ENCODE measurements at regions not wholly inside any gene's neighbourhood (a gene's known extent, or its start where the extent isn't known, plus 50 kb on each side); places are given as distances from the start of the nearest gene placed in this dataset.
"Not testable (repeated sequence)": the region's sequence is repeated elsewhere in the genome, so short reads cannot be mapped to it uniquely, and the experiment has no call there.

GRCh38 chr7:83824214-83824613 lies 175.3 kb upstream of the SEMA3E start:
- no peak for TF ChIP-seq CTCF (IDR thresholded peaks at IDR 0.05)
- H3K36me3 Mint-ChIP-seq (ENCODE audit: low read depth): no peaks in the 10 kb centered on the region

GRCh38 chr7:83821866-83822265 lies 172.9 kb upstream of the SEMA3E start:
- no peak overlapping the region for H3K27ac Mint-ChIP-seq (ENCODE audit: unreplicated experiment)
- no peaks in the 10 kb centered on the region for H3K36me3 Mint-ChIP-seq (ENCODE audit: low read depth)
- no peaks in the 10 kb centered on the region for H3K27me3 Mint-ChIP-seq (ENCODE audit: low read depth)
- H3K4me3 Mint-ChIP-seq (ENCODE audit: unreplicated experiment): no peak overlapping the region
- peaks cover 8% of the 10 kb centered on the region for H3K4me1 Mint-ChIP-seq (ENCODE audit: low read depth)
- no peak for TF ChIP-seq CTCF (IDR thresholded peaks at IDR 0.05)
- no peak for DNase-seq (ENCODE audit: low spot score)
- H3K9me3 Mint-ChIP-seq (ENCODE audit: low read depth): peaks cover 2% of the 10 kb centered on the region

More at GRCh38 chr7:83824214-83824613, 175.3 kb upstream of the SEMA3E start:
- DNase-seq (ENCODE audit: low spot score): no peak
- Mint-ChIP-seq H3K27me3 (ENCODE audit: low read depth) (no peaks in the 10 kb centered on the region), H3K4me3 (ENCODE audit: unreplicated experiment) (no peak overlapping the region), H3K9me3 (ENCODE audit: low read depth) (peaks cover 2% of the 10 kb centered on the region), H3K27ac (ENCODE audit: unreplicated experiment) (no peak overlapping the region), H3K4me1 (ENCODE audit: low read depth) (peaks cover 8% of the 10 kb centered on the region)

DNA sequence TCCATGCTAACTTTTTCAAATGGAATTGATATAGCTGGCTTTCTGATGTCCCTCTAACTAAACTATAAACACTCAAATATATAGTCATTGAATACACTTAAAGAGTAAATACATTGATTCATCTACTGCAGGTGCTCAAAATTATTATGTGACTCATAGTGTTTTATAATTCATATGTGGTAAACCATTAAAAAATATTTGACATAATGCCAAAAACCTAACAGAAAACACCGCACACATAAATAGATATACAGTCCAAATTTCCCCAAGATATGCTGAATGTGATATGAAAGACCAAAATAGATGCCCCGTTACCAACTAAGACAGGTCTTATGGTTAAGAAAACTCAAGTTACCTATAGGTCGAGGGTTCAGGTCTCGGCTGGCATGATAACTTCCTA lies 171.7 kb upstream of the SEMA3E start:
- Mint-ChIP-seq H3K9me3 (ENCODE audit: low read depth) (peaks cover 2% of the 10 kb centered on the region), H3K36me3 (ENCODE audit: low read depth) (no peaks in the 10 kb centered on the region), H3K27ac (ENCODE audit: unreplicated experiment) (no peak overlapping the region), H3K4me1 (ENCODE audit: low read depth) (peaks cover 8% of the 10 kb centered on the region), H3K27me3 (ENCODE audit: low read depth) (no peaks in the 10 kb centered on the region), H3K4me3 (ENCODE audit: unreplicated experiment) (no peak overlapping the region)
- DNase-seq (ENCODE audit: low spot score): no peak
- no peak for TF ChIP-seq CTCF (IDR thresholded peaks at IDR 0.05)

GRCh38 chr7:83819911-83820310 lies 171.0 kb upstream of the SEMA3E start:
- DNase-seq (ENCODE audit: low spot score): no peak
- Mint-ChIP-seq H3K4me1 (ENCODE audit: low read depth) (peaks cover 8% of the 10 kb centered on the region), H3K27ac (ENCODE audit: unreplicated experiment) (no peak overlapping the region), H3K36me3 (ENCODE audit: low read depth) (no peaks in the 10 kb centered on the region), H3K9me3 (ENCODE audit: low read depth) (peaks cover 2% of the 10 kb centered on the region), H3K27me3 (ENCODE audit: low read depth) (no peaks in the 10 kb centered on the region), H3K4me3 (ENCODE audit: unreplicated experiment) (no peak overlapping the region)
- no peak for TF ChIP-seq CTCF (IDR thresholded peaks at IDR 0.05)

GRCh38 chr7:83814480-83814879 lies 165.5 kb upstream of the SEMA3E start:
- TF ChIP-seq CTCF (IDR thresholded peaks at IDR 0.05): no peak

GRCh38 chr7:83812563-83812962 lies 163.6 kb upstream of the SEMA3E start:
- not testable (repeated sequence) for H3K36me3 Mint-ChIP-seq (ENCODE audit: low read depth); H3K9me3 Mint-ChIP-seq (ENCODE audit: low read depth); H3K27ac Mint-ChIP-seq (ENCODE audit: unreplicated experiment); DNase-seq (ENCODE audit: low spot score); H3K4me1 Mint-ChIP-seq (ENCODE audit: low read depth); H3K4me3 Mint-ChIP-seq (ENCODE audit: unreplicated experiment); H3K27me3 Mint-ChIP-seq (ENCODE audit: low read depth)

More at GRCh38 chr7:83814480-83814879, 165.5 kb upstream of the SEMA3E start:
- no peak overlapping the region for H3K4me3 Mint-ChIP-seq (ENCODE audit: unreplicated experiment)
- DNase-seq (ENCODE audit: low spot score): no peak
- no peaks in the 10 kb centered on the region for H3K36me3 Mint-ChIP-seq (ENCODE audit: low read depth)
- H3K27me3 Mint-ChIP-seq (ENCODE audit: low read depth): no peaks in the 10 kb centered on the region
- no peak overlapping the region for H3K27ac Mint-ChIP-seq (ENCODE audit: unreplicated experiment)
- no peaks in the 10 kb centered on the region for H3K4me1 Mint-ChIP-seq (ENCODE audit: low read depth)
- no peaks in the 10 kb centered on the region for H3K9me3 Mint-ChIP-seq (ENCODE audit: low read depth)
